ENCODE measurements at regions not wholly inside any gene's neighbourhood (a gene's known extent, or its start where the extent isn't known, plus 50 kb on each side); places are given as distances from the start of the nearest gene placed in this dataset.

DNA sequence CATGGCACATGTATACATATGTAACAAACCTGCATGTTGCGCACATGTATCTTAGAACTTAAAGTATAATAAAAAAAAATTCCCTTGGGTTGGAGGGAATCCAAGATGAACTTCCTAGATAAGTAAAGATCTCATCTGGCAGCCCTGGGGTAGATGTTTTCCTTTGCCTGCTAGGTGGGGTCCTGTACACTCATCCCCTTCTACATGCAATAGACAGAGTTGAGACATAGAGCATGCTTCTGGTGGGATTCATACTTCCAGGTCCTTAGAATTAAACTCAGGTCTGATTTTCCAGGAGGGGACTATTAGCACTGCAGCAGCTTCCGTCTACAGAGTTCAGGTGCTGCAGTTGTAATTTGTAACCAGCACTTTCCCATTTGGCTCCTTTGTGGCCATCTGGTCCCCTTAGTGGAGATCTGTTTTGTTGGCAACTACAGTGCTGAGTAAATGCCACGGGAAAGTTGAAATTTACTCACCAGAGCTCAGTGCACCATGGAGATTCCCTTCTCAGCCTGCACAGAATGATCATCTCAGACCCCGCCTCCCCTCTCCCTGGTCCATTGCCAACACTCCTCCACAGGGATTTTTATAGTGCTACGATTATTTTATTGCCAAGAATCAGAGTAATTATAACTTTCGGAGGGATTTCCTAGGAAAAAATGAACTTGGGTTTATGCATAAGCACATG, 220.1 kb upstream of the E2F8 start:
- no peak for DNase-seq

DNA sequence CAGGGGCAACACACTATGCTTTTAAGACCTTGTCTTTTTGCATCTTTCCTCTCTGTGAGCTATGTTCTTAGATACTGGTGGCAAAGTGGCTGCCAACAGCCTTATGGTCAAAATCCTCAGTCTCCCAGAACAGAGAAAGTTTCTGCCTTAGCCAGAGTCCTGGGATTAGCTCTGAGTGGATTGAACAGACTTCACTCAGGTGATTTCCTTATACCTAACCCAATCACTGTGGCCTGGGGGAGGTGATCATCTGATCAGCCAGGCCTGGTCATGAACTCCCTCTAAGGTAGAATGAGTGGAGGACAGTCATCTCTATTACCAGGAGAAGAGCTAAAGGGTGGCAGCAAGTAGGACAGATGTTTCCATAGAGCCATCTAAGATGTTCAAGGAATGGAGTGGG, 218.5 kb upstream of the E2F8 start:
- no peak for DNase-seq

DNA sequence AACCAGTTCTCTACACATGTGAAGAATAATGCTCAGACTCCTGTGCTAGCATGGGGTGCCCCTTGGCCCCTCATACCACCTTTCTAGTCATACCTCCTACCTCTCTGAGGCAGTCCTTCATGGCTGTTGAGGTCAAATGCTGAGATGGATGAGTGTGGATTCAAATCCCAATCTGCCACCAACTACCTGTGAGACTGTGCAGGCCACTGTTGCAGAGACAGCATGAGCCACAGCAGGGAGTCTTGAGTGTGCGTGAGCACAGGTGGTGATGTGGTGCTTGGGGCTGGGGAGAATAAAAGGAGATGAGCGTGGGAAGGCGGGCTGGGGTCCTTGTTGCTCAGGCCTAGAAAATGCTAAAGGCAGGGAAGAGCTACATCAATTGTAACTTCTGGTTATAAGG, 218.0 kb upstream of the E2F8 start:
- DNase-seq, result no peak

- DNase-seq, result no peak
Measured at GRCh38 chr11:19458231-19458630, 217.5 kb upstream of the E2F8 start.

DNA sequence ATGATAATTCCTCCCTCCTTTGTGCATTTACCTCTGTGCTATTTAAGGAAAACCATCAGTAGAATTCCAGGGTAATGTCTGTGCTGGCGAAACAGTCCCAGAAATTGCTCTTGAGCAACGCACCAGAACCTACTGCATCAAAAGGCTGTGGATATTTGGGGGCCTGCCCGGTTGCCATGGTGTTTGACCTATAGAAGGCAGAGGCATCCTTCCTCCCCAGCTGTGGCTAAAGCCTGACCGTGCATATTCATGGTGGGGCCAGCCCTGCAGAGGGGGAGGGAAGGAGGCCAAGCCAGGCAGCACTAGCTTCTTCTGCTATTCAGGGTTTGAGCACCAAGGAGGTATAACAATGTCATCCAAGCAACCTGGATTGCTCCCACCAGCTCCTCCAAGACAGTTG, 215.0 kb upstream of the E2F8 start:
- no peak for DNase-seq

GRCh38 chr11:19453651-19454257, 213.0 kb upstream of the E2F8 start:
- no peak for DNase-seq

DNA sequence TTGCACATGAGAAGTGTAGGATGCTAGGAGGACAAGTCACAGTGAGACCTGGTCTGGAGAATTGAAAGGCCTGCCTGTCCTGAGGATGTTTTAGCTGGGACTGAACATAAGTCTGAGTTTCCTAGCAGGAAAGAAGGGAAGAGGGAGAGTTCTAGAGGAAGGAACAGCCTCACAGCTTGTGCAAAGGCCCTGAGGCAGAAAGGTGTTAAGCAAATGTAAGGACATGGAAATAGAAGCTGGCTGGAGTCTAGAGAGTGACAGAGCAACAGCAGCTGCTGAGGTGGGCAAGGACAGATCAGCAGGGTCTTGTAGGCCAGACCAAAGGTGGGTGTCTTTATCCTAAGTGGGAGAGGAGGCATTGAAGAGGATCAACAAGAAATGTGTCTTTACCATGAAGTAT, 210.9 kb upstream of the E2F8 start:
- no peak for DNase-seq

DNA sequence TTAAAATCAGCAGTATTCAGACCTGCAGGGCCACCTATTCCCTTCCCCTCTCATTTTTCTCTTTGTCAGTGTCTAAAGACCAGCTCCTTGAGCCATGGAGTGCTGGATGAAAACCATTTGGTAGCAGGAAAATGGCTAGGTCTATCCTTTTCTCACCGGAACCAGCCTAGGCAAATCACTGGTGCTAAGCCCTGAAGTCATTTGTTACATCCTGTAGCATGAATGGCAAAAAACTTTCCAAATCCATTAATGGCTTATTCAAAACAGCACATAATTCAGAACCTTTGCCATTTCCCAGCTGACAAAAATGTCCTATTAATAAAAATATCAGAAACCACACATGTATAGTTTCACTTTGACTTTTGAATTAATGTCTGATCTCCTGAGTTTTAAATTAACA, 209.5 kb upstream of the E2F8 start:
- DNase-seq, result no peak

- DNase-seq, result no peak
Measured at GRCh38 chr11:19448651-19449050, 207.9 kb upstream of the E2F8 start.

DNA sequence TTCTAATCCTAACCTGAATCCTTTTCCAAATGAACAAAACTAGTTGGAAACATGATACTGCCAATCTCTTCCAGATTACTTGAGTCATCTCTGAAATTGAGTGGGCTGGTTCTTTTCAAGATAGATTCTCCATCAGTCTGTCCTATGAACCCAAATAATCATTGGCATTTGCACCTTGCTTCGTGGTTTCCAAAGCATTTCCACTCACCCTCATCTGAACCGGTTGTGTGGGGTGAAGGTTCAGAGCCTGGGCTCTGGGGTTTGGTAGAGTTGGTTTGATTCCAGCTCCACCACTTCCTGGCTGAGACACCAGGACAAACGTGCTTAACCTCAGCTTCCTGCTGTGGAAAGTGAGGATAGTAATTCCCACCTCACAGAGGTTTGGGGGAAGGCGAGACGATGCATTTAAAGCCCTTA, 206.4 kb upstream of the E2F8 start:
- DNase-seq, result no peak

DNA sequence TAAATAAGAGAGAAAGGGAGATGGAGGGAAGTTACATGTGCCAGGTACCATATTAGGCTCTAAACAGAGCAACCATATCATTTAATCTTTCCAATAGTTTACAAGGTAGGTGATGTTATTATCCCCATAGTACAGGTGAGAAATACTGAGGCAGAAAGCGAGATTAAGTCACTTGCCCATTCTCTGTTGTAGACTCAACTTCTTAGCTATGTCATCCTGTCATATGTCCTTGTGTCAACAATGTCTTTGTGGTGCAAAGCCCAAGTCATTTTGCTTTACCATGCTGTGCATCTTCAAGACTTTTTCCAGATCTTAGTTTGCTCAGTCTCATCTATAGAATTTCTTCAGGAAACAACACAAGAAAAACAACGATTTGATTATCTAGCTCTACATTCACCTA, 205.0 kb upstream of the E2F8 start:
- no peak for DNase-seq

DNA sequence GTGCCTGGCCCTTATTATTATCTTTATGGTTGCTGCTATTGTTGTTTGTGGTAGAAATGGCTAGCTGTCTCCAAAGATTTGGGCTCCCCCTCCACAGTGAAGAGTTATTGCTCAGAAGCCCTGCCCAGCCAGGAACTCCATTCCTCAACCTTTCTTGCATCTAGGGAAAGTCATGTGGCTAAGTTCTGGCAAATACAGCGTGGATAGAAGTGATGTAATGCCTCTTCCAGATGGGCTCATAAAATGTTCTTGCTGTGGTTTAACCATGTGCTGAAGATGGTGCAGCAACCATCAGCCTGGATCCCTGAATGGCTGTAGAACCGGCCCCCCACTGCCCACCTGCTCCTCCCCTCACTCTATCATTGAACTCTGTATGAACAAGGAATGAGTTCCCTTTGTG, 203.5 kb upstream of the E2F8 start:
- DNase-seq, result no peak

- DNase-seq, result no peak
Measured at GRCh38 chr11:19442554-19442910, 201.8 kb upstream of the E2F8 start.

DNA sequence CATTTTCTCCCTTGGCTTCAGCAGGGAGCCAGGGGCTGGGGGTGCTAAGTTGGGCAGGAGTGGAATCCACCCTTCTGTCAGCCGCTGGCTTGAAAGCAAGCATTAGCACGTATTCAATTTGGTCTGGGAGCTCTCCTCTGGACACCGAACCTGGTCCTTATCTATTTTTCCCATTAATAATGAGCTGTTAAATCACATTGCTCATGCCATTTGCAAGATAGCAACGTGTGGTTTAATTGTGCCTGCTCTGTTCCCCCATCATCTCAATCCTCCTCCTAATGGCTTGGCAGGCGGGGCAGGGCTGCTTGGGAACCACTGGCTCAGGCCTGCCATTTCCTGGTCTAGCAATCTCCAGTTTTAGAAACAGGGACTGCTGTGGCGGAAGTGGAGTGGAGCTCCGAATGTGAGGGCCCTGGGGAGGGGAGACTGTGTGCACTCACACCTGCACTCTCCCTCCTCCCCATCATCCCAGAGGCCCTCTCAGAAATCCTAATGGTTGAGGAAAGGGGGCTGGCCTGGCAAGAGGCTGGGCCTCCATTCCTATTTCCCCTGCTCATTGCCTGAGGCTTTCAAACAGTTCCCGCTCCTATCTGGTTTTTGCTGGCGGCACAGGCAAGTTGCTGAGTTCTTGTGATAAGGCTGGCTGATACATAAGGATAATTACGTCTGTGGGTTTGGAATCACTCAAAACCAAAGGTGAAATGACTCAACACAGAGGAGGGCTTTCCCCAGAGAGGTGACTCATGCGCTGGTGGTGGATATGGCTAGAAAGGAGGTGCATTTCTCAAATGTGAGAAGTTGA, 201.2 kb upstream of the E2F8 start:
- no peak for DNase-seq

DNA sequence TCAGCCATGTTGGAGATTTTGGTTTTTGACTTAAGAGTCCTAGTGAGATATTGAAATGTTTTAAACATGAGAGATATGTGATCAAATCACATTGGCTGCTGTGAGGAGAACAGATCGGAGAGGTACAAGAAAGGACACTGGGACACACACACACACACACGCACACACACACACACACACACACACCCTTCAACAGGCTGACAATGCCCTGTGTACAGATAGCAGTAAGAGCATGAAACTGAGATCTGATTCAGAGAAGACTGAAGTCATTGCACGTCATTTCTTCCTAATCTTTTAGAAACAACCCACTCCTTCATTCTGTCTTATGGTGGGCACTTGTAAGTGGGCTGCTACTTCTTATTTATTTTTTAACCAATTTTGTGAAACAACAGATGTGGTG, 200.5 kb upstream of the E2F8 start:
- no peak for DNase-seq

DNA sequence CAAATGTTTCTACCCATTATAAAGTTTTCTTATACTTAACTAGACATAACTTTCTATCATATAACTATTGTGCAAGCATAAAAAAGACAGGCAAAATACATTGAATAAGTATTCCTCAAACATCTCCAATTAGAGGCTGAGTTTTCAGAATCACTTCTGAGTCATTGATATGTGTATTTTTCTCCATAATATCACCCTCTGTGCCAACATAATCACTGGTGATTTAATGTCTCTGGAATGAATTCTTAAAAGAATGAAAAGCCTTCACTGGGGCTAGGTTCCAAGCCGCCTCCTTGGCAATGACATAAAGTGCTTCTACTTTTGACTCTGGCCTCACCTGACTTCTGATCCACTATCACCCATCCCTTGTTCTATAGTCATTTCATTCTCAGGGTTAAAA, 197.0 kb upstream of the E2F8 start:
- DNase-seq, result no peak

DNA sequence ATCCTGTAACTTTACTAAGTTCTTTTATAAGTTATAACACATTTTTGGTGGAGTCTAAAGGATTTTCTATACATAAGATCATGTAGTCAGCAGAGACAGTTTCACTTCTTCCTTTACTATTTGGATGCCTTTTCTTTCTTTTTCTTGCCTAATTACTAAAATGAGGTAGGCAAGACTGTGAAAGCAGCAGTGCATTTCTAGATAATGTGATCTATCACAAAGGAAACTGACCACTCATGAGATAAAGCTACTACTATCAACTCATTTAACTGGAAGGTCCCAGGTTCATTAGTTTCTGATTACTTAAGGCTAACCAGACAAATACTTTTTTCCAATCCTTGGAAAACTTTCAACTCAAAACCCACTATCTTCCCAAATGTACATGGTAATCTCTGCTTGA, 196.2 kb upstream of the E2F8 start:
- no peak for DNase-seq

DNA sequence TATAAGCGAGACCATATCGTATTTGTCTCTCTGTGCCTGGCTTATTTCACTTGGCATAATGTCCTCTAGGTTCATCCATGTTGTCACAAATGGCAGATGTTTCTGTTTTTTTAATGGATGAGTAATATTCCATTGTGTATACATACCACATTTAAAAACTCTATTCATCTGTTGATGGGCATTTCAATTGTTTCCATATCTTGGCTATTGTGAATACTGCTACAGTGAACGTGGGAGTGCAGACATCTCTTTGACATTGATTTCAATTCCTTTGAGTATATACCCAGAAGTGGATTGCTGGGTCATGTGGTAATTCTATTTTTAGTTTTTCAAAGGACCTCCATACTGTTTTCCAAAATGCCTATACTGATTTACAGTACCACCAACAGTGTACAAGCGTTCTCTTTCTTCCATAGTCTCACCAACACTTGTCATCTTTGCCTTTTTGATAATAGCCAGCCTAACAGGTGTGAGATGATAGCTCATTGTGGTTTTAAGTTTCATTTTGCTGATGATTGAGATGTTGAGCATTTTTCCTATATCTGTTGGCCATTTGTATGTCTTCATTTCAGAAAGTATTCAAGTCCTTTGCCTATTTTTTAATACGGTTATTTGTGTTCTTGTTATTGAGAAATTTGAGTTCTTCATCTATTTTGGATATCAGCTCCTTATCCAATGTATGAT, 194.7 kb upstream of the E2F8 start:
- no peak for DNase-seq

GRCh38 chr11:19433791-19434190, 193.0 kb upstream of the E2F8 start:
- DNase-seq, result no peak

GRCh38 chr11:19433367-19433766, 192.6 kb upstream of the E2F8 start:
- no peak for DNase-seq

DNA sequence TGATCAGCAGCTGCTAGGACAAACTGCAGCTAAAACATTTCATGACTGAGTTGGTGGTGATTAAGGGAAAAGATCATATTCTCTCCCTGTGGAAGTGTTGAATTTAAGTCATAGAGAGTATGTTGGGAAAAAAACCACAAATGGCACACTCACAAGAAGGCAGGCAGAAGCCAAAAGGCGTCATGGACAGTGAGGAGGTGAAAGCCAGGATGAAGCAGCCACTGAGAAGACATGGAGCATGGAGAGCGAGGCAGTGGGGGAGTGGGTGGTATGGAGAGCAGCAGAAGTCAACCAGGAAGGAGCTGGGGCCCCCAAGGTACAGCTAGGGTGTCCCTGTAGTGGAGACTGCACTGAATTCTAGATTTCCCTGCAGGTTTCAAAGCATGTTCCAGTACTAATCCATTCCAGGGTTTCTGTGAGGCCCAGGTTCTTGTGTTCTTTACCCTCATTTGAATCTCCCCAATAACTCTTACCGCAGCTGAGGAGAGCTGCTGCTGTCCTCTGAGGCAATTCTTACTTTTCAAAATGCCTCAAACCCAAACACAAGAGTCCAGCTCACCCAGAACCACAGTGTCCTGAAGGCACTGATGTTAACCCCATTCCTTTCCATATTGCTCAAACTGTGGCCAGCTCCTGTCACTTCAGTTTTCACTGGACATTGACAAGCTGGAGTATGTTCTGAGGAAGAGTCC, 191.8 kb upstream of the E2F8 start:
- no peak for DNase-seq

DNA sequence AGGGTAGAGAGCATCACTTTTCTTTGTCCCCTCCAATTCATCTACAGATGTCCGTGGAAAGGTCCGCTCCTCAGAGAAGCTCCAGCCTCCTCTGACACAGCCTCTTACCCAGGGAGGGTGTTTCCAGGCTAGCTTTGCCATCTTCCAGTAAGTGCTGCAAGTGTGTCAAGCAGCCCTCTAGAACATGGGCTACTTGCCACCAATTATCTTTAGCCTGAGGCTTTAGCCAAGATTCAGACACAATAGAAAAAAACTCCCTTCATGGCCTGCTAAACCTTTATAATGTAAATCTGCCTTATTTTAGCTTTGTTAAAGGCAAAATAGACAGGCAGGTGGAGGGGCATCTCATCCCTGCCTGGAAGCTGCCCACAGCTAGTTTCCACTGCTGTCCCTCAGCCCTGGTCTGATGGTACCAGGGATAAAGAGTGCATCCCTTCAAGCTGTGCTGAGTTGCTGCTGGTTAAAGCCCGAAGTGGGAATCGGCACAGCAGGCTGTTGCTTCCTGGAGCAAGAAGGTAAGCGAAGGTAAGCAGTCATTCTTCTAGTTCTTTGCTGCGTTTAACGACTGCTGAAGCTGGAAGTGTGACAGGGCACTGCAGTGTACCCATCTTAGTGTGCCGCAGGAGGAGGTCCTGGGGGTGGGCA, 190.1 kb upstream of the E2F8 start:
- no peak for DNase-seq

GRCh38 chr11:19430346-19430745, 189.6 kb upstream of the E2F8 start:
- no peak for DNase-seq
